HG02981 (cell line): ENCODE measurements at regions not wholly inside any gene's neighbourhood (a gene's known extent, or its start where the extent isn't known, plus 50 kb on each side); places are given as distances from the start of the nearest gene placed in this dataset.
"Not testable (repeated sequence)": the region's sequence is repeated elsewhere in the genome, so short reads cannot be mapped to it uniquely, and the experiment has no call there.

Experiments used
- ATAC-seq: cut with Tn5 transposase; IDR thresholded peaks from one replicate; pipeline ENCODE4 v1.9.1; 2021; ENCODE audit warnings: mild to moderate bottlenecking, moderate library complexity; ENCODE audit not compliant: unreplicated experiment

GRCh38 chr7:149714081-149714909, 59.1 kb downstream of the ZNF467 start:
- peak; percentile 95 for ATAC-seq

GRCh38 chr7:149713731-149714068, 59.7 kb downstream of the ZNF467 start:
- no peak for ATAC-seq

DNA sequence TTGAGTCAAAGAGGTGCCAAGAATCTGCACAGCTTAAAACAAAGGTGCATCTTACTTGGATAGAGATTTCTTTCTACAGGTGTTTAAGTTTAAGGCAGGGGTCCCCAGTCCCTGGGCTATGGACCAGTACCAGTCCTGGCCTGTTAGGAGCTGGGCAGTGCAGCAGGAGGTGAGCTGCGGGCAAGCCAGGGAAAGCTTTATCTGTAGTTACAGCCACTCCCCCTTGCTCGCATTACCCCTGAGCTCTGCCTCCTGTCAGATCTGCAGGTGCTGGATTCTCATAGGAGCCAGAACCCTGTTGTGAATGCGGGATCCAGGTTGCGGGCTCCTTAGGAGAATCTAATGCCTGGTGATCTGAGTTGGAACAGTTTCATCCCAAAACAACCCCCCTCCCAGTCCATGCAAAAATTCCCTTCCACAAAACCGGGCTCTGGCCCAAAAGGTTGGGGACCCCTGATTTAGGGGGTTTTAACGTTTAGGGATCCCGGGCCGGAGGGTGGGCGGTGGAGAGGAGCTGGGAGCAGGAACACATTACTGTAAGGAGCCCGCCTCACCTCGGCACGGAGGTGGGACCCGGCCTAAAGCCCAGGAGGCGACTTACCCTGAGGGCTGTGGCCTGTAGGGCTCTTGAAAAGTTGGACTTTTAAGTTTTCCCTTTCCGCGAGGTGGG, 60.2 kb downstream of the ZNF467 start:
- no peak for ATAC-seq

DNA sequence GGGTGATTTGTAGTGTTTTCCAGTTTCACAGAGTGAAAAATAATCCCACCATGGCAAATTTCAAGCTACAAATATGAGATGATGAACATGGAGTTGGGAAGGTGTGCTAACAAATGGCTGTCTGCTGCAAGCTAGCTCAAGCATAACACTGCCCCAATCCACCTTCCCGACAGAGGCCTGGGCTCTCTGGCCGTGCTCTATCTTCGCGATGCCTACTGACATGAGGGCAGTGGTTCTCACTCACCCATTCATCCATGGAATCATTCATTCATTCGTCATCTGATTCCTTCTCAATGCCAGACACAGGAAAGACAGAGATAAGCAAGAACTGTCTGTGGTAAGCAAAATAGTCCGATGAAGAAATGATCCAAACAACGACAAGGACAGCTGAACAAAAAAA, 65.4 kb downstream of the ZNF467 start:
- ATAC-seq, result no peak

GRCh38 chr7:149707448-149707886, 65.9 kb downstream of the ZNF467 start:
- no peak for ATAC-seq

GRCh38 chr7:149706398-149706797, 67.0 kb downstream of the ZNF467 start:
- ATAC-seq, result no peak

- ATAC-seq, result no peak
Measured at GRCh38 chr7:149704507-149704906, 68.9 kb downstream of the ZNF467 start.

GRCh38 chr7:149703044-149703650, 70.2 kb downstream of the ZNF467 start:
- no peak for ATAC-seq

DNA sequence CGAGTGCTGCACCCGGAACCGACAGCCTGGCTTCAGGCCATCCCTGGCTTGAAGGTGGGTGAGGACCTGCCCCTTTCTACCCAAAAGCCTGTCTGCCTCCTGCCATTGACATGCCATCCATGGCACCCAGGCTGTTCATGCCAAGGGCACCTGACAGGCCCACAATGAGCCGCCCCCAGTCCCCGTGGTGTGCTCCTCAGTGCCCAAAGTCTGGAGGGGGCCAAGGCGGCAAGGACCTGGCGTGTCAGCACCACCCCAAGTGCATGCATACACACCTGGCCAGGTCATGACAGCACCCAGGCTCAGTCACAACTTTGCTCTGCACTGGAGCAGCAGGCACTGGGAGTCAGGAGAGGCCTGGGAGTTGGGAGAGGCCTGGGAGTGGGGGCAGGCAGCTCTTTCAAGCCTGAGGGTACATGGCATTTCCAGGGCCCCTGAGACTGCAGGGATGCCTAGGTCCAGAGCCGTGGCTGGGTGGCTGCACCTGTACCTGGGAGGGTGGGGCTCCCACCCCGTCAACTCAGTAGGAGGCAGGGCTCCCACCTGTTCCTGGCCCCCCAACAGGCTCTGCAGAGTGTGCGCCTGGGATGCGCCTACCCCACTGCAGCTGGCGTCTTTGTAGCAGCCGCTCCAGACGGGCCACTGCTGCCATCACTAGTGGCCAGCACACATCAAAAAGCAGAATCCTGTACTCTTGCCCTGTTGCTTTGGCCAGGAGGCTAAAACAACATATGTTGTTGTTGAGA, 71.7 kb downstream of the ZNF467 start:
- ATAC-seq, result no peak

DNA sequence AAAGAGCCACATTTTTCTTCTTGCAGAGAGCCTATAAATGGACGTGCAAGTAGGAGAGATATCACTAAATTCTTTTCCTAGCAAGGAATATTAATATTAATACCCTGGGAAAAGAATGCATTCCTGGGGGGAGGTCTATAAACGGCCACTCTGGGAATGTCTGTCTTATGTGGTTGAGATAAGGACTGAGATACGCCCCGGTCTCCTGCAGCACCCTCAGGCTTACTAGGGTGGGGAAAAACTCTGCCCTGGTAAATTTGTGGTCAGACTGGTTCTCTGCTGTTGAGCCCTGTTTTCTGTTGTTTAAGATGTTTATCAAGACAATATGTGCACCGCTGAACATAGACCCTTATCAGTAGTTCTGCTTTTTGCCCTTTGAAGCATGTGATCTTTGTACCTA, 75.6 kb downstream of the ZNF467 start:
- not testable (repeated sequence) for ATAC-seq

- no peak for ATAC-seq
Measured at GRCh38 chr7:149696280-149696679, 77.1 kb downstream of the ZNF467 start.

DNA sequence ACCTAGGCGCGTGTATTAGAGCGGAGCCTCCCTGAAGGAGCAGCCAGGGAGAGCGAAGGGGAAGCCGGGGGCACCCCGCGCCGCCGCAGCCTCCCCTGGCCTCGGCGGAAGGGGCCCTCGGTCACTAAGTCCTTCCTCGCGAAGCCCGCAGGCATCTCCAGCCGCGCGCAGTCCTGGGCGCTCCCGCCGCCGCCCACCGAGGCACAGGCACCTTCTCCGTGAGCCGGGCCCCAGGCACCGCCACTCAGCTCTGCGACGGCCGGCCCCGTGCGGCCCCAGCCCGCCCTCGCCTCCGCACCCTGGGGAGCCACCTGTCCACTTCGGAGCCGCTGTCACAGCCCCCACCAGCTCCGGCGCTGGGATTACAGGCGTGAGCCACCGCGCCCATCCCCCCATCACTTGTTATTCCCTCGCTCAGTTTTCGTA, 80.8 kb downstream of the ZNF467 start:
- ATAC-seq, result no peak

DNA sequence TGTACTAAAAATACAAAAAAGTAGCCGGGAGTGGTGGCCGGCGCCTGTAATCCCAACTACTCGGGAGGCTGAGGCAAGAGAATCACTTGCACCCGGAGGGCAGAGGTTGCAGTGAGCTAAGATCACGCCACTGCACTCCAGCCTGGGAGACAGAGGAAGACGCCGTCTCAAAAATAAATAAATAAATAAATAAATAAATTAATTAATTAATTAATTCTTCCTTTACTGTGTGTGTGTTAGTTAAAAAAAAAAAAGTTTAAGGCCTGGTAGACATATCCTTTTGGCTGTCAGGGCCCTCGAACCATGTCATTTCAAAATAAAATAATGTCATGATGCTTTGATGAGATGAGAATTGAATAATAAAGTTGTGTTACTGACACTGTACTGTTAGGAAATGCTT, 81.3 kb downstream of the ZNF467 start:
- no peak for ATAC-seq

DNA sequence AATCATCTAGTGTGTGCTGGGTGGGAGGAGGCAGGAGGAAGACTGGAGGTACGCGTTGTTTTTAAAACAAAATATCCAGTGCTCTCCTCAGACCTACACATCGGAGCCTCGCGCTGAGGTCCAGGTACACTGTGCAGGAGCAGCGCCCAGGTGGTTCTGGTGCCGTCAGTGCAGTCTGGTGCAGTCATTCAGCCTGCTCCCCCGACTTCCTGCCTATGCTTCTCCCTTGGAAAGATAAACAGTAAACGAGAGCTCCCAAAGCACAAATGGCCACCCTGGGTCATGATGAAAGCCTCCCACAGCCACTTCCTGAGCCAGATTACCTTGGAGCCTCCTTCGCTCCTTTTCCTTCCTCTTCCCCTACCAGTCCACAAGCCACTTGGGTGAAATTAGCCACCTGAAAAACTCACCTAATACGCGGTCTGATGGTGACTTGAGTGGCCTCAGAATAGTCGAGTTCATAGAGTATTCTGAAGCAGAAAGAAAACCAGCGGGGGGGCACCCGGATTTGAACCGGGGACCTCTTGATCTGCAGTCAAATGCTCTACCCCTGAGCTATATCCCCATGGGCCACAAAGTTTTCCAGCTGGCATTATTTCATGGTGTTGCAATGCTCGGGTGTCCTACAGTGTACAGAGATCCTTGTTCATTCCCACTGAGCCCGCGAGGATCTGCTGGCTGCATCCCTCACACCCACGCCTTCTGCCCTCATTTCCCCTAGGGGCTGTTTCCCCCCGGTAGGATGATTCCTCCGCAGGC, 82.5 kb downstream of the ZNF467 start:
- ATAC-seq, result no peak

DNA sequence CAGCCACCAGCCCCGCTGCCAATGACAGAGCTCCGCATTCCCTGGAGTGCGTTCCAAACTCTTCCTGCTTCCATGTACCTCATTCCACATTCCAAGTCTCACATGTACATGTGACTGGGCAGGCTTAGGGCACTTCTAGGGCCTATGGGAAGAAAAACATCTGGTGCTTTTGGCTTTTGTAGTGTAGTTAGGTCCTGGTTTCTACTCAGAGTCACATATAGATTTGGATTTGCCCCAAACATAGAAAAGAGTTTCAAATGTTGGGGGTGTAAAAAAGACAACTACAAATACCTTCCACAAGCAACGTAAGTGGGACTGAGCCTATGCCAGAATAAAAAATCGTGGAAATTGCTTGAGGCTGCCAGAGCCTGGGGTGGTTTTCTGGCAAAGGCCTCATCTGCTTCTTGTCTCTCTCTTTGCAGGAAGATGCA, 84.1 kb downstream of the ZNF467 start:
- ATAC-seq, result no peak

DNA sequence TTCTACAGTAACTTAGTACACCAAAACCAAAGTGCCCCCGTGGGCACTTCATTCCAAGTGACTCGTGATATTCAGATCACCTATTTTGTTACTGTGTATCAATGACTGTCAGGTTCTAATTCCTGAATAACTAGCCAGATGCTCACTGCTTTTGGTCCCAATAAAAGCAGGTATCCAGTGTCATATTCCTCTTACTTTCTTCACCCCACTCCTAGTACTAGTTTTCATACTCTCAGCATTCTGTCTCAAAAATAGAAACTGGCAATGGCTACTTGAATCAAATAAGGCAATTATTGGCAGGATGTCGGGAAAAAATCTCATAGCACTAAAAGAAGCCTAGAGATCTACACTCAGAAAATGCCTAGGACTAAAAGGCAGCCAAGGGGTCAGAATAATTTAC, 84.6 kb downstream of the ZNF467 start:
- ATAC-seq, result no peak

DNA sequence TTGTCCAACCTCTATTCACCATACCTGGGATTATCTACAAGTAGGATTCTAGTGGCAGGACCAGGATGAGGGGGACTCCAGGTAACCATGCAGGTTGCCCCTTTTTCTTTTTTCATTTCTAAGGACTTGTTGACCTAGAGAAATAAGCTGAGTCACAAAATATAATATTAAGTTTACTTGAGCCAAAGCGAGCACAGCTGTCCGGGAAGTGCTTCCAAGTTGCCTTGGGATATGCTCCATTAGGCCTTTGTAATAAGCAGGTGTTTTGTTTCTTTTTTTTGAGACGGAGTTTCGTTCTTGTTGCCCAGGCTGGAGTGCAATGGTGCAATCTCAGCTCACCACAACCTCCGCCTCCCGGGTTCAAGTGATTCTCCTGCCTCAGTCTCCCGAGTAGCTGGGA, 85.6 kb downstream of the ZNF467 start:
- not testable (repeated sequence) for ATAC-seq

DNA sequence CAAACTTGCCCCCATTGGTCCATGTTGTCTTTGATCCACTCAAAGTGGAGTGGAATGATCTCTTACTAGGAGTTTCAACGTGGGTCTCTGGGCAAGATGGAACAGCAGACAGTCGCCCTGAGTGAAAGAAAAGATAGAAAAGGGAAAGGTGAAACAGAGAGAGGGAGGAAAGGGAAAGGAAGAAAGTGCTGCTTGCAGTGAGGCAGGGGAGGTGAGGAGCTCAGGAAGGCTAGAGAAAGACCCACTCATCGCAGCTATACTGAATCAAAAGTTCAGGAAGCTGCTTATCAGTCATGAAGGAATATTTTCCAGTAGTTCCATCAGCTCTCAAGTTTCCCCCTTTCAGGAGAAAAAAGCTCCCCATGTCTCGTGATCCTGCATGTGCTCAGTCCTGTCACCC, 86.9 kb downstream of the ZNF467 start:
- ATAC-seq, result no peak

GRCh38 chr7:149686011-149686410, 87.4 kb downstream of the ZNF467 start:
- ATAC-seq, result no peak

DNA sequence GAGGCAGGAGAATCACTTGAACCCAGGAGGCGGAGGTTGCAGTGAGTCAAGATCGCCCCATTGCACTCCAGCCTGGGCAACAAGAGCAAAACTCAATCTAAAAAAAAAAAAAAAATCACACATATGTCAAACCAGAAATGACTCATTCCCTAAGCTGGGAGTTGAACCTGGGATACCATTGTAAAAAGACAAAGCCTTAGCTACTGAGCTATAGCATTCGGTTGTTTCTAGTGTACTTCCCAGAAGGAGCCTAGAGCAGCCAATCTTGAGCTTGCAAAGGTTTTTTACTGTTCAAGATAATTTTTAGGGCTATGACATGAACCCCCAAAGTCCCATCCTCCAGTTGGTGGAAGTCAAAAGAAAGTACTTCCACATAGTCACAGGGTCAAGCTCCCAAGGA, 87.9 kb downstream of the ZNF467 start:
- no peak for ATAC-seq

GRCh38 chr7:149683898-149684297, 89.5 kb downstream of the ZNF467 start:
- ATAC-seq, result no peak
